Fibroblast of upper back skin (primary cell): ENCODE measurements at regions not wholly inside any gene's neighbourhood (a gene's known extent, or its start where the extent isn't known, plus 50 kb on each side); places are given as distances from the start of the nearest gene placed in this dataset.
"Not testable (repeated sequence)": the region's sequence is repeated elsewhere in the genome, so short reads cannot be mapped to it uniquely, and the experiment has no call there.

Source experiments
- DNase-seq: peaks from one replicate; pipeline ENCODE4 v3.0.0-alpha.2; 2013

GRCh38 chr6:27770724-27771123, 141.5 kb downstream of the OR2B2 start:
- no peak for DNase-seq

GRCh38 chr6:27768556-27768955, 143.6 kb downstream of the OR2B2 start:
- DNase-seq = no peak

GRCh38 chr6:27767851-27768250, 144.3 kb downstream of the OR2B2 start:
- no peak for DNase-seq

GRCh38 chr6:27766405-27766804, 145.8 kb downstream of the OR2B2 start:
- DNase-seq = no peak

- DNase-seq = no peak
Measured at GRCh38 chr6:27765028-27765590, 147.1 kb downstream of the OR2B2 start.

- DNase-seq = no peak
Measured at GRCh38 chr6:27761391-27761790, 150.8 kb downstream of the OR2B2 start.

GRCh38 chr6:27760464-27760863, 151.7 kb downstream of the OR2B2 start:
- no peak for DNase-seq

- no peak for DNase-seq
Measured at GRCh38 chr6:27759930-27760329, 152.3 kb downstream of the OR2B2 start.

- no peak for DNase-seq
Measured at GRCh38 chr6:27758491-27758890, 153.7 kb downstream of the OR2B2 start.

- peak; percentile 27 for DNase-seq
Measured at GRCh38 chr6:27757307-27757706, 154.9 kb downstream of the OR2B2 start.

GRCh38 chr6:27755768-27756167, 156.4 kb downstream of the OR2B2 start:
- DNase-seq = no peak

- DNase-seq = no peak
Measured at GRCh38 chr6:27754408-27754782, 157.8 kb downstream of the OR2B2 start.

- peak; percentile 89 for DNase-seq
Measured at GRCh38 chr6:27753668-27754407, 158.4 kb downstream of the OR2B2 start.

GRCh38 chr6:27752038-27752885, 159.9 kb downstream of the OR2B2 start:
- DNase-seq = peak; percentile 84

GRCh38 chr6:27748661-27749060, 163.5 kb downstream of the OR2B2 start:
- DNase-seq = no peak

- no peak for DNase-seq
Measured at GRCh38 chr6:27747637-27748036, 164.6 kb downstream of the OR2B2 start.

GRCh38 chr6:27746860-27747259, 165.3 kb downstream of the OR2B2 start:
- DNase-seq = not testable (repeated sequence)

- no peak for DNase-seq
Measured at GRCh38 chr6:27743787-27744186, 168.4 kb downstream of the OR2B2 start.

- DNase-seq = no peak
Measured at GRCh38 chr6:27742833-27743573, 169.2 kb downstream of the OR2B2 start.

- not testable (repeated sequence) for DNase-seq
Measured at GRCh38 chr6:27739902-27740301, 172.3 kb downstream of the OR2B2 start.

GRCh38 chr6:27736686-27737085, 175.5 kb downstream of the OR2B2 start:
- no peak for DNase-seq

- DNase-seq = no peak
Measured at GRCh38 chr6:27728442-27728841, 183.8 kb downstream of the OR2B2 start.

- no peak for DNase-seq
Measured at GRCh38 chr6:27726619-27727023, 185.6 kb downstream of the OR2B2 start.
